Heart left ventricle (tissue), 13 donors: ENCODE measurements at regions not wholly inside any gene's neighbourhood (a gene's known extent, or its start where the extent isn't known, plus 50 kb on each side); places are given as distances from the start of the nearest gene placed in this dataset.

Experiments
- POLR2A ChIP-seq, 2 donors: fragments of 450-650 bp; IDR thresholded peaks; one replicate each; pipeline ENCODE4 v1.6.1; 2017; ENCODE audit warnings: antibody characterized with exemption in 2 of 2, mild to moderate bottlenecking in 2 of 2, moderate library complexity in 2 of 2
- TF ChIP-seq, protein P1 (sequence below), 12 donors: fragments of 200-600 bp; sonication (generic) in 4 of 12; IDR thresholded peaks; one replicate each; pipeline versions ENCODE4 v1.5.0 to v1.8.0; 2018 to 2022; ENCODE audit warnings: antibody characterized with exemption in 12 of 12, mild to moderate bottlenecking in 5 of 12
- donor health status: ischemic (EF 13 %, LVEDD 7.1; RV severe dilation, severe dysfunction).
- donor health status: DM: no; HTN: yes; CAD: no.
- donor health status: DM: no; HTN: no; CAD: no.
- donor health status: ischemic (EF 25% LVEDD 6.9; RV normal size, moderate dysfunction).
- donor health status: ischemic (EF 25% LVEDD 5.7; RV mildly dilated, moderate dysfunction).
- donor health status: ischemic (EF 35%, LVEDD 5.7; RV mildly dilated, moderate dysfunction).
- donor health status: nonischemic (EF 11% LVEDD 7.7; RV severe dilation, severe dysfunction).
- donor health status: DM: yes; HTN: yes; CAD: no.
- donor health status: PGD.
- donor health status: ischemic (EF 29% LVEDD 5.4; RV normal size, mild dysfunction).
- donor health status: nonischemic (EF 23%, LVEDD 6.1; RV moderate dilation, normal function).

DNA sequence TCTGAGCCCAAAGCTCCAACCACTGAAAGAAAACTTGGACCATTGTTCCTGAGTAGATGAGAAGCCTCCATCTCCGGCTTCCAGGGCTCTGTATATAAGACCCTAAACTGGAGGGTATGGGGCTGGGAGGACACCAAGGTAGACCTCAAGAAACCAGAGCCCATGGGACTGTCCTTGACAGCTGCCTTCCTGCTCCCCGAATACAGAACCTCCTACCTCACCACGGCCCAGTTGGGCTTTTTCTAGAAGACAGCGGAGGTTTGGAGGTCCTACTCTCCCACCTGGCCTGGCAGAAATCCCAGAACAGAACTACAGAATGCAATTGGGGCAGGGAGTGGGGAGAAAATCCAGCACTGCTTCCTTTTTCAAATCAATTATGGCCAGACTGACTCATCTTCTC, 177.3 kb upstream of the ZNF507 start:
- TF ChIP-seq, protein P1, sequence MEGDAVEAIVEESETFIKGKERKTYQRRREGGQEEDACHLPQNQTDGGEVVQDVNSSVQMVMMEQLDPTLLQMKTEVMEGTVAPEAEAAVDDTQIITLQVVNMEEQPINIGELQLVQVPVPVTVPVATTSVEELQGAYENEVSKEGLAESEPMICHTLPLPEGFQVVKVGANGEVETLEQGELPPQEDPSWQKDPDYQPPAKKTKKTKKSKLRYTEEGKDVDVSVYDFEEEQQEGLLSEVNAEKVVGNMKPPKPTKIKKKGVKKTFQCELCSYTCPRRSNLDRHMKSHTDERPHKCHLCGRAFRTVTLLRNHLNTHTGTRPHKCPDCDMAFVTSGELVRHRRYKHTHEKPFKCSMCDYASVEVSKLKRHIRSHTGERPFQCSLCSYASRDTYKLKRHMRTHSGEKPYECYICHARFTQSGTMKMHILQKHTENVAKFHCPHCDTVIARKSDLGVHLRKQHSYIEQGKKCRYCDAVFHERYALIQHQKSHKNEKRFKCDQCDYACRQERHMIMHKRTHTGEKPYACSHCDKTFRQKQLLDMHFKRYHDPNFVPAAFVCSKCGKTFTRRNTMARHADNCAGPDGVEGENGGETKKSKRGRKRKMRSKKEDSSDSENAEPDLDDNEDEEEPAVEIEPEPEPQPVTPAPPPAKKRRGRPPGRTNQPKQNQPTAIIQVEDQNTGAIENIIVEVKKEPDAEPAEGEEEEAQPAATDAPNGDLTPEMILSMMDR (IDR thresholded peaks at IDR 0.05) = no peak
- TF ChIP-seq POLR2A (IDR thresholded peaks at IDR 0.05) = no peak
